Fibroblast of skin of left biceps (primary cell): ENCODE measurements at regions not wholly inside any gene's neighbourhood (a gene's known extent, or its start where the extent isn't known, plus 50 kb on each side); places are given as distances from the start of the nearest gene placed in this dataset.

Experiments used
- DNase-seq, 2 experiments: peaks; one replicate each; pipeline ENCODE4 v3.0.0-alpha.2; 2013; ENCODE audit warnings: low read depth in 2 of 2

GRCh38 chr1:56152635-56153034, 426.7 kb downstream of the PLPP3 start:
- no peak for DNase-seq

DNA sequence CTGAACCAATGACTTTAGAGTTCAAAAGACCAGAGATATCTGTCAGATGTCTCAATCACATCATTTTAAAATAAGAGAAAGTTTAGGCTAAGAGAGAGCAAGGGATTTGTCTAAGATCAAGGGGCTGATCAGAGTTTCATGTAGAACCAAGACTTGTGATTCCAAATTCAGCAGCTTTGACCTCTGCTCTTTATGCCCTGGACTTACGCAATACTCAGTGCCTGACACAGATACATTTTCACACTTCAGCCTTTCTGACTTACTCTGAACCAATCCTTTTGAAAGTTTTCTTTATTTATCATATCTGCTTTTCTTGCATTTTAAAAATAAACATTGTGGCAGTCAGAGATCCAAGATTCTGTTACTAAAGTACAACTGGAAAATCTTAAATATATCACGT, 428.0 kb downstream of the PLPP3 start:
- no peak for DNase-seq

DNA sequence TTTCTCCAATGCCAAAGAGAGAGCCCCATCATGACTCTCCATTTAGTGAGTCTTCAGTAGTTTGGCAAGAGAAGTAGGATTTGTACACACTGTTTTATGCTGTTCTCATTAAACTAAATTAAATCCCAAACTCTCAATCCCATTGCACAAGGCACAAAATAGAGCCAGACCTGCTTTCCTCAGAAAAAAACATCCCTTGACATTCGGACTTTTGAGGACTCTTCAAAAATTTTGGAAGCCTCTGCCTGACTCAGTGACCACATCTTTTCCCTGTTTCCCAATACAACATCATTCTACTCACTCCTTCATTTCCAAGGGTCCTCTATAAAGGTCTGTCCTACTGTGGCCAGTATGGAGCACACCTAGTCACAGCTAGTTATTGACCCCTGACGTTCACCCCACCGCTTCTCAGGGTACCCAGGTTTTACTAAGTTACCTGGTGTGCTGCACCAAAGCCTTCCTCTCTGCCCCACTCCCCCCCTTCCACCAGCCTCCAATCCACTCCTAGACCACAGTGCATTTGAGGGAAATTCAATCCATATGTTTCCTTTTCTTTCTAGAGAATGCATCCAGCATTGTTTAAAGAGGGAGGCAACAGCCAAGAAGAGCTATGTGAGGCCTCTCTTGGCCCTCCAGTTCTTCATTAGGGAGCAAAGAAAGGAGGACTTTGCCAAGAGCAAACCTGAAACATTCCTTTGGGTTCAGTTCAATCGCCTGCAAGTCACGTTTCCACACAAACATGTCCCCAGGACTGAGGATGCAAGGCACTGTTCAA, 428.7 kb downstream of the PLPP3 start:
- no peak for DNase-seq

DNA sequence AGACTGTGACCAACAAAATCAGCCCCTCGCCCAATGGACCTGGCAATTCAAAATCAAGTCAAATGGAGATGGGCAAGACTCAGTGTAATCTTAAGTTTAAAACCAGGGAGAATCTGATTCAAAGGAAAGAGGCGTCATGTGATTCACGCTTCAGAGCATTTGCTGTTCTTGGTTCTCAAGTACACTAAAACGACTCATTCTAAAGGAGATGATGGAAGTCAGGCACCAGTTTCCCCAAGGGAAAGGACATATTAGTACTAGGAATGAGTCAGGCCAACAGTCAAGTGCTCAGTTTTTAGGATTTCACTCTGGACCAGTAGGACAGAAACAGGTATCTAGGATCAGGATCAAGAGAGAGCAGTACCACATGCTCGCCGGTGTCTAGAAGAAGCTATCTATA, 429.6 kb downstream of the PLPP3 start:
- no peak for DNase-seq

DNA sequence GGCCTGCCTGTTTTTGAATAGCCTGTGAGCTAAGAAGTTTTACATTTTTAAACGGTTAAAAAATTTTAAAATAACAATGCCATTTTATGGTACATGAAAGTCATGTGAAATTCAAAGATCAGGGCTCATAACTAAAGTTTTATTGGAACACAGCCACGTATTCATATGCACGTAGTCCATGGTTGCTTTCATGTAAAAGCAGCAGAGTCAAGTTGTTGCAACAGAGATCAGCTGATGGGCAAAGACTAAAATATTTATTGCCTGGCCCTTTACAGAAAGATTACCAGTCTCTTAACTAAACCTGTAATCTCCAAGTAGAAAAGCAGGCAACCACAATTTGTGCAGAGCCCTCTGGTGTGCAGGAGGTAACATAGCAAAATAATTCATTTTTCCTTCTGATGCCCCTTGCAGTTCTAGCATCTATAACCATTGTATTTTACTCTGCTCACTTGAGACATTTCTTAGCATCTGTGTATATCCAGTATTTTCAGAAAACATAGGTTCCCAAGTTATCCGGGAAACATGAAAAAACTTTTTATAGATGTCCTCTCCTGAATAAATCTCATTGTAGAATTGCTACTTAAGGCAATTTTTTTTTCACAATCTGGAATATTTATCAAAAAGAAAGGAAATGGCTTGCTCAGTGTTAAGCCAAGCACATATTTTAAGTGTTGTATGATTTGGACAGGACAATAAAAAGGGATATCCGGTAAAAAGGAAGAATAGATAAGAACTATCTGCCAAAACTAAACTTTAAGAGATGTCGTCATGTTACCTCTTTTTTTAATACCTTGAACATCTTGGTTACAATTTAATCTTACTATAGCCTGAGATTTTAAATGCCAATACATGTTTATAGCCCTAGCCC, 430.8 kb downstream of the PLPP3 start:
- no peak for DNase-seq

DNA sequence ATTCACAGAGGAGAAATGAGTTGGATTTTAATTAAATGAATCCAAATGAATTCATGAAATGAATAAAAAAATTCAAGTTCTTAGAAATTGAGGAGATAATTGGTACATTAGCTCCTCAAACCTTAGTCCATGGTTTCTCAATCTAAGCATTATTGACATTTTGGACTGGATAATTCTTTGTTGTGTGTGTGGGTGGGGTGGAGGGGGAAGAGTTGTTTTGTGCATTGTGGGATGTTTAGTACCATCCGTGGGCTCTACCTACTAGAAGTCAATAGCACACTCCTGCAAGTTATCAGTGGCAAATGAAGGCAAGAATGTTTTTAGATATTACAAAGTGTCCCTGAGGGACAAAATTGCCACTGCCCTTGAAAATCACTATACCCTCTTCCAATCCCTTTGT, 431.9 kb downstream of the PLPP3 start:
- no peak for DNase-seq

DNA sequence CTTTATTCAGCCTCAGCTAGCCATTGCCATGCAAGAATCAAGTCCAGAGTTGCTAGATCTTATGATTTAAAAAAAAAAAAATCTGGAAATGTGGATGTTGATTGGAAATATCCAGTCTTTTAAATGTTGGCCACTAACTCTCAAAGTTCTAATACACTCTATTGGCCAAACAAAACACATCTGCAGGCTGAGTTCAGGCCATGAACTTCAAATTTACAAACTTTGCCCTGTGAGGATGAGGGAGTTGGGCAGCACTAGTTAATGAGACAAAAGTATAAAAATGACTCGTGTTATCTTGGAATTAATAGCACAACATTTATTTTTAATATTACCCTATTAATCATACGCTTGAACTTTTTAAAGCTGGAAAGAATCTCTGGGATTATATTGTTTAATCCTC, 432.3 kb downstream of the PLPP3 start:
- DNase-seq, result no peak

- DNase-seq, result no peak
These were observed 432.9 kb downstream of the PLPP3 start for GRCh38 chr1:56146449-56146848.

DNA sequence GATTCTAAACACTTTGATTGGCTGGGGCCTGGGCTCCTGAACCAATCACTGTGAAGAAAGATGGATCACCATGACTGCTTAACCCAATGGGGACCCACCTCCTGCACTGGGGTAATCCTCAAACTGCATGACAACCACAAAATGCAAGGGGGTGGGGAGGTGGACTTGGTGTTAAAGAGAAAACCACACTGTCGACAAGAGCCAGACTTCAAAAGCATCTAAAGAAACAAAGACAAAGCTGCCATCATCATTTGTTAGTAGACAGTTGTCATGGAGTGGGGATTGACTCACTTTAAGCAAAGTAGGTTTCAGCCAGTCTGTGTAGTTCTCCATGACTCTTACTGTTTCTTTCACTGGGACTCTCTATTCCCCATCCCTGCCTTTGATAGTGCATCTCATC, 433.8 kb downstream of the PLPP3 start:
- DNase-seq, result no peak

DNA sequence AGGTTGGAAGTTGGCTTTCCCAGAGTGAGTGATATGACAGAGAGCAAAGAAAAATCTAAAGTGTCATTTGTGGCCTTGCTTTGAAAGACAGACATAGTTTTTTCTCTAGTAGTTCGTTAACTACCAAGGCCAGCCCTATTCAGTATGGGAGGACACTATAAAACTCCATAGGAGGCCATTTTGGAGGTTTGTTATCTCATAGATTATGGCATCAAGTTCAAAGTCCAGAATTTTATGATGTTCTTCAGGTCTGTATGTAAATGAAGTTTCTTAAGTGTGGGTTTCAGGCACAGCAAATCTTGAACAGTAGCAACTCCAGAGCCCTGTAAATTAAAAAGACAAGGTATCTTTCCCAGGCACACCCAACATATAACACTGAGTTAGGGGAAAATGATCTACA, 437.1 kb downstream of the PLPP3 start:
- DNase-seq, result no peak

DNA sequence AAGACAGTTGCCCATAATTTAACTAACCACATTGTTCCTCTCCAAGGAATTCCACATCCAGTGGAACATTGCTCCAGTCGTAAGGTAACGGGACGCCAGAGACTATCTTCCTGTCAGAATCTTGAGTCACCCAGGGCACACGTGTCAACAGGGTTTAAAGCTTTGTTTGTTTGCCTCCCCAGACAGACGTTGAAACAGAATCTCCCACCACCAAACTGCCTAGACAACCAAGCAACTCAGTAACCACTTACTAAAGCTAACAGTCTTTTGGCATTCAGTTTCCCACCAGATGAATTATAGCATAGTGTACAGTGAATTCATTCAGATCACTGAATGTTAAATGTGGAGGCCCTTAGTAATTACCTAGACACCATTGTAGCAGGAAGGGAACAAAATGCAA, 439.5 kb downstream of the PLPP3 start:
- DNase-seq, result no peak

DNA sequence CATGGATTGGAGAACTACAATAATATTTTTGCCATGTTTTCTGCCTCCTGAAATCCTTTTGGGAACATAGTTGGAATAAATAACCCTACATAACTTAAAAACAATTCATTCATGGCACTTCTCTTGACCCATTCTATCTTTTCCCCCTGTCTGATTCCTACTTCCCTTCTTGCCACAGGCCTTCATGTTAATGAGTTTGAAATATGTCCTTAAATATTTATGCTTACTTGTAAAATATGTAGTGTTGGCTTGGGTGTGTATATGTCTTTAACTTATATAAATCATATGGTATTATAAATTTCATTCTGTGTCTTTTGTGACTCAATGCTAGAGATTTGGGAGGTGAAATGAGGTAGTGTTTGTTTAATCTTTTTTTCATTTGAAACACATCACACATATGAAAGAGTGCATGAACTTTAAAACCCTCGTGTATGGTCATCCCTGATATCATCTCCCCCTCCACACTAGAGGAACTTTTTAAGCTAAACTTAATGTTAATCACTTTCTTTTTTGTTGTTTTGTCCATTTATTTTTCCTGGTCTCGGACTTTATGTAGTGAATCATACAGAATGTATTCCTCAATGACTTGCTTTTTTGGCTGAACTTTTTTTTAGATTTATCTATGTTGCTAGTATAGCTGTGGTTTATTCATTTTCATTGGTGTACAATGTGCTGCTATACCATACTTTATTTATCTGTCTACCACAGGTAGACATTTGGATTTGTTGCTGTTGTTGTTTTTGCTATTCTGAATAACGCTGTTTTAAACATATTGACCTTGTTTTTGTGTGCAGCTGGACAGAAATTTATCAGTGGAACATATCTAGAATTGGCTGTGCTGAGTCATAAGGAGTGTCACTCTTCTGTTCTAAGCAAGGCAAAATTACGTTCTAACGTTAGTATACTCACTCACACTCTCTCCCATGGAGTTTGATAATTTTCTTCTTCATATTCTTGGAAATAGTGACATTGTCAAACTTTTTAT, 441.6 kb downstream of the PLPP3 start:
- no peak for DNase-seq

DNA sequence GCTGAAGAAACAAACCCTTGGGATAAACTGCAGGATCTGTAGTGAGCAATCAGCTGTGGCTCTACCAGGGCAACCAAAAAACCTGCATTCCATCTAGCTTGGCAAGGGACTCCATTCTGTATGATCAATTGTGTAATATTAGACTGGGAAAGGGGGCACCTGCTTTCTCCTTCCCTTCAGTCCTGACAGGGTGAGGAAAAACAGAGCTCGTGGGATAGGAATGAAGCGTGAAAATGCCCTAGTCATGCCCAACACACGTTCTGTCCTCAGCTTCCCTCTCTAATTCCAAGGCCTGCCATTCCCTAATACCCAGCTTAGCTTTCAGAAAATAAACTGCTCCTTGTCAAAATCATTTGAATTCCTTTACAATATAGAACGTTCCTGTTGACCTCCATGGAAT, 442.3 kb downstream of the PLPP3 start:
- no peak for DNase-seq

GRCh38 chr1:56135864-56136147, 443.6 kb downstream of the PLPP3 start:
- no peak for DNase-seq

GRCh38 chr1:56135069-56135863, 444.1 kb downstream of the PLPP3 start:
- no peak for DNase-seq

- DNase-seq, result no peak
These were observed 445.6 kb downstream of the PLPP3 start for GRCh38 chr1:56133522-56134472.

DNA sequence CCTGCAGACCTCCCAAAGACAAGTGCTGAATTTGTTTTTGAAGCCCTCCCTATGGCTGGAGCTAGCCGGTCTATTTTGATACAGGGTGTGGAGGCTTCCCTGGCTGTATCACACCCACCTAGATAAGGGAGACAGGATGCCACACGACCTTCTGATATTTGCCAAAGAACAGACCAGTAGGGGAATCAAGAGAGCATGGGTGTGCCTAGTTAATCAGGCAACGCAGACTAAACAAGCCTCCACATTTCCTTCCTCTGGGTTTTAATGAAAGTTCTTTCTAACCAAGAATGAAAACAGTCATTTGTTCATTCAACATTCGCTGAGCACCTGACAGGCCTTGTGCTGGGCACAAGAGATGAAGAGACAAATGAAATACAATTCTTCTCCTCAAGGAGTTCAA, 446.8 kb downstream of the PLPP3 start:
- DNase-seq, result no peak

DNA sequence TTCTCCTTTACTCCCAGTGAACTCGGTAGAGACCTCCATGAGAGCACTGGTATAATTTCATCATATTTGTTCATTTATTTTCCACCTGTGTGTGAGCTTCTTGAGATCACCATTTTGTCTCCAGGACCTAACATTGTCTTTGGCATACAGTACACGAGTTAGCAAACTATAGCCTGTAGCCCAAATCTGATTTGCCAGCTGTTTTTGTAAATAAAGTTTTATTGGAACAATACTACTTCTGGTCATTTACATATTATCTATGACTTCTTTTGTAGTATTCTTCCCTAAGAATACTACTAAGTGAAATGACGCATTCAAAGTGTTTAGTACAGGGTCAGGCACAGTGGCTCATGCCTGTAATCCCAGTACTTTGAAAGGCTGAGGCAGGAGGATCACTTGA, 449.5 kb downstream of the PLPP3 start:
- DNase-seq, result no peak

GRCh38 chr1:56125316-56125715, 454.0 kb downstream of the PLPP3 start:
- DNase-seq, result no peak

GRCh38 chr1:56123826-56124225, 455.5 kb downstream of the PLPP3 start:
- no peak for DNase-seq
